A673 (cell line): ENCODE measurements at regions not wholly inside any gene's neighbourhood (a gene's known extent, or its start where the extent isn't known, plus 50 kb on each side); places are given as distances from the start of the nearest gene placed in this dataset.

Experiments
- CTCF ChIP-seq: fragments of 300-800, 200-600 bp; sonication (generic); conservative IDR thresholded peaks from 2 replicates; pipeline ENCODE4 v1.5.1; 2017; ENCODE audit warnings: low read depth, mild to moderate bottlenecking, antibody characterized with exemption, low read length, moderate library complexity, mixed read lengths
- EZH2 ChIP-seq: fragments of 200-600 bp; sonication (generic); IDR thresholded peaks from 2 replicates; pipeline ENCODE4 v1.6.1; 2017; ENCODE audit warnings: borderline replicate concordance, low read depth, mild to moderate bottlenecking, mixed read lengths, antibody characterized with exemption, low read length; ENCODE audit not compliant: poor library complexity, severe bottlenecking

DNA sequence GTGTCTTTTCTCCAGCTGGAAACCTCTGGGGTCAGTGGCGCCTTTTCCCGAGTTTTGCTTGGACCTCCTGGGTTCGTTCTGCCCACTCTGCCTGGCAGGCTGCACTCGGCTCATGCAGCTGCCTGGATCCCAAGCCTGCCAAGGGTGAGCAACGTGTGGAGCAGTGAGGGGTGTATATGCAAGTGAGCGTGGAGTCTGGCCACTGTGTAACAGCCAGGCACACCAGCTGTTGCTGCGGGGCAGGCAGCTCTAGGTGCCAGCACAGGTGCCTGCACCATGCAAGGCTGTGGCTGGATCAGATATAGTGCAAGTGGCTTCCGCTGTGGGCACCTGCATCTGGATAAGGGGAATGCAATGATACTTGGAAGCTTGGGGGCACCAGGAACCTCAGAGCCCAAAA lies 699.4 kb downstream of the SLITRK1 start:
- TF ChIP-seq CTCF (no peak), EZH2 (no peak)
